ENCODE measurements at regions not wholly inside any gene's neighbourhood (a gene's known extent, or its start where the extent isn't known, plus 50 kb on each side); places are given as distances from the start of the nearest gene placed in this dataset.

- Histone ChIP-seq H3K27ac (no peak overlapping the region), H3K4me3 (no peak overlapping the region), H3K36me3 (no peaks in the 10 kb centered on the region), H3K27me3 (ENCODE audit: low read depth) (no peaks in the 10 kb centered on the region), H3K9me3 (peaks cover 15% of the 10 kb centered on the region), H3K4me1 (no peaks in the 10 kb centered on the region)
- intact Hi-C loops (cut with DNase I), result no loop called here
- DNase-seq, result no peak
- ATAC-seq, result no peak
- TF ChIP-seq, protein P1, sequence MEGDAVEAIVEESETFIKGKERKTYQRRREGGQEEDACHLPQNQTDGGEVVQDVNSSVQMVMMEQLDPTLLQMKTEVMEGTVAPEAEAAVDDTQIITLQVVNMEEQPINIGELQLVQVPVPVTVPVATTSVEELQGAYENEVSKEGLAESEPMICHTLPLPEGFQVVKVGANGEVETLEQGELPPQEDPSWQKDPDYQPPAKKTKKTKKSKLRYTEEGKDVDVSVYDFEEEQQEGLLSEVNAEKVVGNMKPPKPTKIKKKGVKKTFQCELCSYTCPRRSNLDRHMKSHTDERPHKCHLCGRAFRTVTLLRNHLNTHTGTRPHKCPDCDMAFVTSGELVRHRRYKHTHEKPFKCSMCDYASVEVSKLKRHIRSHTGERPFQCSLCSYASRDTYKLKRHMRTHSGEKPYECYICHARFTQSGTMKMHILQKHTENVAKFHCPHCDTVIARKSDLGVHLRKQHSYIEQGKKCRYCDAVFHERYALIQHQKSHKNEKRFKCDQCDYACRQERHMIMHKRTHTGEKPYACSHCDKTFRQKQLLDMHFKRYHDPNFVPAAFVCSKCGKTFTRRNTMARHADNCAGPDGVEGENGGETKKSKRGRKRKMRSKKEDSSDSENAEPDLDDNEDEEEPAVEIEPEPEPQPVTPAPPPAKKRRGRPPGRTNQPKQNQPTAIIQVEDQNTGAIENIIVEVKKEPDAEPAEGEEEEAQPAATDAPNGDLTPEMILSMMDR (IDR thresholded peaks at IDR 0.05), result no peak
These were observed 53.8 kb upstream of the INHBA start for GRCh38 chr7:41756650-41757182.

DNA sequence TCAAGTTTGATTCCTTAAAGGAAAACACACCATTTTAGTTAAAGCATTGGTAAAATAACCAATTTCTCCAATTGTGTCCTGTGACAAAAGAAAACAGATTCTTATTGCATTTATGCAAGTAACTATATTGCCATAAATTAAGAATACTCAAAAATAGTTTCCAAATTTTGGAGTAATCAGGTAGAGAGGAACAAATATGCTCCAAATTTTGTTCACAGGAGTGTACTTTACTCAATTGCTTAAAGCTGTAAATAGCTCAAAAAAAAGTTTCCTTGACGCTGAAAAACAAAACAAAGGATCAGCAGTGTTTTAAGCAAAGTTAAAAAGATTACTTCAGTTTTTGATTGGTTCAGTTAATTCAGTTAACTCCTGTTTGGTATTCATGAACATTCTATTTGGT lies 52.2 kb upstream of the INHBA start:
- no peak for ATAC-seq

DNA sequence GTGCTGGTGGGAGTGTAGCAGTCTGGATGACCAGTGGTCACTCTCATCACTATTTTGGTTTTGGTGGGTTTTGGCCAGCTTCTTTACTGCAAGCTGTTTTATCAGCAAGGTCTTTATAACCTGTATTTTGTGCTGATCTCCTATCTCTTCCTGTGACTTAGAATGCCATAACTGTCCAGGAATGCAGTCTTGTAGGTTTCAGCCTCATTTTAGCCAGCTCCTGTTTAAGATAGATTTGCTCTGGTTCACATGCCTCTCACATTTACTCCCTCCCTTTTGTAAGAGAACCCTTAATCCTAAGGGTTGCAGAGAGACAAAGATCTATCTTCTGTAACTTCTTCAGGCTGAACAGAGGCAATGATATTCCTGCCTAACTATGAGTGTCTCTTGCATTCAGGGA lies 51.2 kb upstream of the INHBA start:
- ATAC-seq (no peak), DNase-seq (no peak)
- no peaks in the 10 kb centered on the region for H3K4me1 ChIP-seq
- peaks cover 15% of the 10 kb centered on the region for H3K9me3 ChIP-seq
- H3K4me3 ChIP-seq, result no peak overlapping the region
- TF ChIP-seq, protein P1 (IDR thresholded peaks at IDR 0.05), result no peak
- no peaks in the 10 kb centered on the region for H3K27me3 ChIP-seq (ENCODE audit: low read depth)
- no peaks in the 10 kb centered on the region for H3K36me3 ChIP-seq
- no peak overlapping the region for H3K27ac ChIP-seq
- intact Hi-C loops (cut with DNase I), result no loop called here

More for the DNA sequence above, 52.2 kb upstream of the INHBA start:
- no peak for DNase-seq
- intact Hi-C loops (cut with DNase I), result no loop called here
- Histone ChIP-seq H3K4me1 (no peaks in the 10 kb centered on the region), H3K4me3 (no peak overlapping the region), H3K27me3 (ENCODE audit: low read depth) (no peaks in the 10 kb centered on the region), H3K9me3 (peaks cover 15% of the 10 kb centered on the region), H3K27ac (no peak overlapping the region), H3K36me3 (no peaks in the 10 kb centered on the region)
- TF ChIP-seq, protein P1 (IDR thresholded peaks at IDR 0.05), result no peak
